Fibroblast of the aortic adventitia (primary cell): ENCODE measurements at regions not wholly inside any gene's neighbourhood (a gene's known extent, or its start where the extent isn't known, plus 50 kb on each side); places are given as distances from the start of the nearest gene placed in this dataset.

Experiments used
- DNase-seq: peaks from one replicate; pipeline ENCODE4 v3.0.0-alpha.2; 2010; ENCODE audit warnings: low read depth
- H3K4me3 ChIP-seq: 2 replicates; pipeline ENCODE4 v1.5.1; 2011; ENCODE audit warnings: low read depth, mild to moderate bottlenecking, control low read depth, low read length, moderate library complexity
- CTCF ChIP-seq: IDR thresholded peaks from 2 replicates; pipeline ENCODE4 v1.5.1; 2011; ENCODE audit warnings: mild to moderate bottlenecking, low read length, control low read depth, inconsistent platforms; ENCODE audit not compliant: insufficient read depth

- DNase-seq: no peak
- peak; percentile 36 for TF ChIP-seq CTCF
- no peak overlapping the region for H3K4me3 ChIP-seq
These were observed 132.7 kb downstream of the TSN start for GRCh38 chr2:121888189-121888557.

GRCh38 chr2:121890041-121890440, 134.6 kb downstream of the TSN start:
- DNase-seq: no peak
- TF ChIP-seq CTCF: no peak
- H3K4me3 ChIP-seq: no peak overlapping the region

GRCh38 chr2:121895723-121896571, 140.5 kb downstream of the TSN start:
- no peak for DNase-seq
- TF ChIP-seq CTCF: no peak
- H3K4me3 ChIP-seq: no peak overlapping the region

- H3K4me3 ChIP-seq: no peak overlapping the region
- TF ChIP-seq CTCF: peak; percentile 34
- DNase-seq: peak; percentile 16
These were observed 142.0 kb downstream of the TSN start for GRCh38 chr2:121897335-121897970.

- TF ChIP-seq CTCF: no peak
- peak; percentile 42 for DNase-seq
- H3K4me3 ChIP-seq: no peak overlapping the region
These were observed 143.0 kb downstream of the TSN start for GRCh38 chr2:121898483-121898882.

- DNase-seq: no peak
- TF ChIP-seq CTCF: no peak
- H3K4me3 ChIP-seq: no peak overlapping the region
These were observed 144.9 kb downstream of the TSN start for GRCh38 chr2:121900391-121900790.

GRCh38 chr2:121902171-121902591, 146.7 kb downstream of the TSN start:
- no peak overlapping the region for H3K4me3 ChIP-seq
- TF ChIP-seq CTCF: no peak
- DNase-seq: no peak
